T-helper 1 cell treated with Interleukin-12 subunit alpha and Interleukin-12 subunit beta and Interleukin-4 antibody, amounts not matched to agents 30 ng/mL and 1 ng/mL, for 36 hours (primary cell): ENCODE measurements at regions not wholly inside any gene's neighbourhood (a gene's known extent, or its start where the extent isn't known, plus 50 kb on each side); places are given as distances from the start of the nearest gene placed in this dataset.

Experiments
- intact Hi-C: fragments of 100-400 bp; cut with micrococcal nuclease; formaldehyde crosslinking; loops from one replicate; pipeline ENCODE4 v1.15.1; 2024

- intact Hi-C loops = no loop called here
Measured at GRCh38 chr22:49532869-49533802, 294.5 kb downstream of the BRD1 start.

GRCh38 chr22:49531368-49531791 lies 296.3 kb downstream of the BRD1 start:
- intact Hi-C loops = no loop called here

DNA sequence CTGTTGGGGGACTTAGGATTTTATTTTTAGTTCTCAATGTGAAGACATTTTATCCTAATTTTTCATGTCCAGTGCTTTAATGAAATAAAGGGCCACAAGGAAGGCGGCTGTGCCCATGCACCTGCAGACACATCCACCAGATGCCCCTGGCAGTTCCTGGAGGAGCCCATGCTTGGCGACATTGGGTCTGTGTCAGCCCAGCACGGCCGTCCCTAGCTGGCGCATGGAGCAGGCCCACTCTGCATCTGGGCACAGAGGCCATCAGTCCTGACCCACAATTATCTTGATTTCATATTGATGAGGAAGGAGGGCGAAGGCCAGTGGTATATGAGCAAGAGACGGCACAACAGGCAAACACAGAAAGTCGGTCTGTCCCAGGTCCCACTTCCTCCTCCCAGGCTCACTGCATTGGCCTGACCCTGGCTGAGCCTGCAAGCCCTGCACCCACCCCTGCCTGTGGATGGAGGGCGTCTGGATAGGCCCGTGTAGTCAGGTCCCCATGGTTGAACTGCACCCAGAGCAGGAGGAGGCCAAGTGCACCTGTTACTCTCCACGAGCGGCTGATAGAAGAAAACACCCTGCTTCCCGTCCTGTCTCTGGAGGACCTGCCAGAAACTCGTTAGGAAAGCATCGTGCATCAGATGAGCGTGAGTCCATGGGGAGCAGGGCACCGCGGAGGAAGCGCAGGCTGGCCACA lies 296.9 kb downstream of the BRD1 start:
- intact Hi-C loops = no loop called here

DNA sequence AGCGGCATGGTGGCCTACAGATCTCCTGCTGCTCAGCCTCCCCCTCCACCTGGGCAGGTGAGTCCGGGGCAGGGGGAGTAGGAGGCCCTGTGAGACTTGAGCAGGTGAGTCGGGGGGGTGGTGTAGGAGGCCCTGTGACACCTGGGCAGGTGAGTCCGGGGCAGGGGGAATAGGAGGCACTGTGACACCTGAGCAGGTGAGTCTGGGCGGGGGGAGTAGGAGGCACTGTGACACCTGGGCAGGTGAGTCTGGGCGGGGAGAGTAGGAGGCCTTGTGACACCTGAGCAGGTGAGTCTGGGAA lies 299.3 kb downstream of the BRD1 start:
- intact Hi-C loops = no loop called here

DNA sequence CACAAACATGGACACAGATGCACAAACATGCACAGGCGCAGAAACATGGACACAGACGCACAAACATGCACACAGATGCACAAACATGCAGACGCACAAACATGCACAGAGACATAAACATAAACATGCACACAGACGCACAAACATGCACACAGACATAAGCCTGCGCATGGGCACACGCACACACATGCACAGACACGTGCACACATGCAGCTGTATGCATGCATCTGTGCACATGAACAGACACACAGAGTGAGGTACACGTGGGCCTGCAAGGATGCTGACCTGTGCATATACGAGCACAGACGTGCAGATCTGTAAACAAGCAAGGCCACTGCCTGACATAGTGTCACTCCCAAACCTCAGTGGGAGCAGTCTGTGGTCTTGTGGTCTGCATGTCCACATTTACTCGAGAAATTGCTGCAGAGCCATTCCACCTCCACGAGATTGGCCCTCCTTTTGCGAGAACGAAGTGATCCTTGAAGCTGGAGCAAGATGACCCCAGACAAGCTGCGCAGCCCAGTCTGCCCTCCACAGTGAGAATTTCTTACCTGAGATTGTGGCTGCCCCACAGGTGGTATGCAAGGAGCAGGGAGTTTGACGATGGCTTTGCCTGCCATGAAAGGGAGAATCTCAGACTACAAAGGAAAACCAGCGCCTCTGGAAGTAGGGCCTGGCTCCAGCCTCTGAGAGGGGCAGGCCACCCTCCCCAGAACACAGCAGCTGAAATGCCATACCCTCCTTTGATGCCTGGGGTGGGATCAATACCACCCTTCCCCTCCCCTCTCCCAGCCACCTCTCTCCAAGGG lies 299.9 kb downstream of the BRD1 start:
- intact Hi-C loops = no loop called here

- intact Hi-C loops = no loop called here
Measured at GRCh38 chr22:49525801-49526535, 301.7 kb downstream of the BRD1 start.

- intact Hi-C loops = no loop called here
Measured at GRCh38 chr22:49525360-49525759, 302.3 kb downstream of the BRD1 start.

GRCh38 chr22:49524362-49524761 lies 303.3 kb downstream of the BRD1 start:
- intact Hi-C loops = no loop called here

DNA sequence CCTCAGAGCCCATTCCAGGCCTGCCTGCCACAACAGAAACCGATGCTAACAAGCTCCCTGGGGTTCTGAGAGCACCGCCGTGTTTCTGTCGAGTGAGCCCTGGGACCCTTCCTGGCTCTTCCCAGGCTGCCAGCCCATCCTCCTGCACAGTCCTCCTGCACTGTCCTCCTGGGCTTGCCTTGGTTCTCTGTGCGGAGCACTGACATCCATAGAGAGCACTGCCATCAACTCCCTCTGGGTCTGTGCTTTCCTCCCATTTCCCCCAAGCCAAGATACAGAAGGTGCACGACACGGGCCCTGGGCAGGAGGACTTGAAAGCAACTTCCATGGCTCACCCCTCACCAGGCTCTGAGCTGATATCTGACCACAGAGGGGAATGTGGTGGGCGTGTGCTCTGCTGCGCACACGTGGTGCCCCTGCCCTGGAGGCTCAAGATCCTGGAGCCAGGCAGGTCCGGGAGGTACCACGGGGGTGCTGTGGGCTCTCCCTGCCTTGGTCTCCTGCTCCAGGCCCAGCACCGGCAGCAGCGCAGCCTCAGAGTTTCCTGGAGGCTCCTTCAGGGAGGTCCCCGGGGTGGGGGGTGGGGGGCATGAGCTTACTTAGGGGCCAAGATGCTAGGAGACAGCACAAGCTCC lies 304.2 kb downstream of the BRD1 start:
- intact Hi-C loops = no loop called here

GRCh38 chr22:49522582-49523373 lies 304.9 kb downstream of the BRD1 start:
- intact Hi-C loops = no loop called here

DNA sequence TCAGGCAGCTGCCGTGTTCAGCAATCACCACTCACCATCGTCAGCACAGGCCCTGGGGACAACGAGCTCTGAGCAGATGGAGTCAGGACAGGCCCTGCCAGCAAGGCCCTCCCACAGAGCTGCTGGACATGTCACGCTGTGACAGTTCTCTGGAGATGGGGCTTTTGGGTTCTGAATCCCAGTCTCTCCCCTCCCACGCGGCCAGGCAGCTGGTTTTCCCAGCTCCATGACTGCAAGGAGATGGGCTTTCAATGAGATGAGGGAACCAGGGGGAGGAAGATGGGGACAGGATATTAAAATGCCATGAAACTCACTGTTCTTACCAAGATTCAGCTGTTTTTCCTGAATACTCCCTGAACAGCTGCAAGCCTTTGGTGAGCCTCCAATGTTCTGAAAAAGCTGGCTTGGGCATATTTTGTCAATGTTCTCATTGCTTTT lies 305.9 kb downstream of the BRD1 start:
- intact Hi-C loops = no loop called here

DNA sequence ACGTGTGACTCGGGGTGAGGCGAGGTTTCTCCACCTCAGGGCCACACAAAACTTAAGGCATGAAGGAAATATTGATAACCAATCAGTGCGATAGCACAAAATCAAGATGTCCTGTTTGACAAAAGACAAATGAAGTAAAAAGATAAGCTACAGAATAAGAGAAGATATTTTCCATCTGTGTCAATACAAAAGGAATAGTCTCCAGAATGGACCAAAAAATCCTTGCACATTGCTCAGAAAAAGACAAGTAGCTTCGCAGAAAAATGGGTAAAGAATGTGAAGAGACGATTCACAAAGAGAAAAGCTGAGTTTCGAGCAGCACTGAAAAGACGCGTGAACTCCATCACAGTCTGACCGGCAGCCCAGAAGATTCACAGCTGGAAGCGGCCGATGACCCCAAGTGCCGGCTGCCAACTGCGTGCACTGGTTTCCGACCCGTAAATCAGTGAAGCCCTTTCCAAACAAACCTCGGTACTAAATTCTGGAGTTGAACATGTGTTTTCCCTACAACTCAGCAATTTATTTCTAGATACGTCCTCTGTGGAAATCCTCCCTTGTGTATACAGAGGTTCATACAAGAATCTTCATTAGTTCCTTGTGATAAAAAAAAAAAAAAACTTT lies 308.4 kb downstream of the BRD1 start:
- intact Hi-C loops = no loop called here

GRCh38 chr22:49518436-49518970 lies 309.2 kb downstream of the BRD1 start:
- intact Hi-C loops = no loop called here

GRCh38 chr22:49517667-49518185 lies 309.9 kb downstream of the BRD1 start:
- intact Hi-C loops = no loop called here

- intact Hi-C loops = no loop called here
Measured at GRCh38 chr22:49517211-49517610, 310.5 kb downstream of the BRD1 start.

DNA sequence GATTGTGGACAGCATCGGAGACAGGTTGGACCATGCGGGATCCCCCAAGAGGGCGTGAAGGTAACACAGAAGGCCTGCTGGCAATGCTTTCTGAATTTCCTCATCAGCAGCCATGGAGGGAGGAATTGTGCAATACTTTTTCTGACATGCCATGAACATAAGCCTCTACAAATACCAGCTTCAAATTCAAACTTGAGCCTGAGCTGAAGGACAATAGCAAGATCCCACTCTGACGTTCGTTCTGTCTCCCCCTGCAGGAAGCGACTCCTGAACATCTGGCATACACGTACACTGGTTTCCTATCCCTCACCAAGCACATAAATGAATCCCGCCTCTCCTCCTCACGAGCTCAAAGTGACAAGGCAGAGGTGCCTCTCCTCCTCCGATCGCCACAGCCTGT lies 312.2 kb downstream of the BRD1 start:
- intact Hi-C loops = no loop called here

DNA sequence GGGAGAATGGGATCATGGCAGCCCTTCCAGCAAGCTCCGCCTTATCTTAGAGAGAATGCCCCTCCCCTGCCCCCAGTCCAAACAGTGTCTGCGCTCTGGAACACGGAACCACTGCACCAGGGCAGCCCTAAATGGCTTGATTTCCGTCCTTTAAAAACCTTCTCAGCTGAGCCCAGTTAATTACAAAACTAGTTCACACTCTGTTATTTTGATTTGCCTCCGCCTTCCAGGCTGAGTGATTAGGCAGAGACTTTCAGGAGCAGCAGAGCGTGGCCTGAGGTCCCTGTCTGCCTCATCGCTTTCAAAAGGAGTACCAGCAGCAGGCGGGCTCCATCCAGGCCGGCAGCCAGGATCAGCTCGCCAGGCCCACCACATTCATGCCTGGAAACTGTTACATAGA lies 313.0 kb downstream of the BRD1 start:
- intact Hi-C loops = no loop called here

GRCh38 chr22:49514211-49514610 lies 313.5 kb downstream of the BRD1 start:
- intact Hi-C loops = no loop called here

DNA sequence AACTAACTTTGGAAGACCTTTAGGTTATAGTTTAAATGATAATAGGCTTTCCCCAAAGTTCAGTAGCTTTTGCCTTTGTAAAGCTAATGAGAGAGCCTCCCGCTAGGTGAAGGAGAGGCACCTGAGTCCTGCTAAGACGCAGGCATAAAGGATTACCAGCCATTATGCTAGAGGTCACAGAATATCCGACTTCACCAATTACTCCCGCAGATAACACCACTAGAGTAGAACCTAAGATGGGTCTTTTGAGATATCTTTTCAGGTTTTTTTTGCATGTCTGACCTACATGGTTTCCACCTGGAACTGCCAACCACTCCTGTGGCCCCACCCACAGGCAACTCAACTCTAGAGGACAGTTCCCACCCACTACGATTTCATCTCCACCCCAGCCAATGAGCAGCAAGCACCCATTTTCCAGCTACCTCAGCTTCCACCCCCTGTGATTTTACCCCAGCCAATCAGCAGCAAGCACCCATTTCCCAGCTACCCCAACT lies 314.3 kb downstream of the BRD1 start:
- intact Hi-C loops = no loop called here
